CD4-positive, alpha-beta T cell treated with Interleukin-1 beta for 1 hour (primary cell): ENCODE measurements at regions not wholly inside any gene's neighbourhood (a gene's known extent, or its start where the extent isn't known, plus 50 kb on each side); places are given as distances from the start of the nearest gene placed in this dataset.
A peak's percentile ranks its signal among the peaks of the same experiment; 100 is the strongest.
"Not testable (repeated sequence)": the region's sequence is repeated elsewhere in the genome, so short reads cannot be mapped to it uniquely, and the experiment has no call there.

ENCODE experiments used
- DNase-seq, 2 donors: peaks; one replicate each; pipeline ENCODE4 v3.0.0-alpha.2; 2020 to 2022

GRCh38 chrX:13179100-13179499 is 134.7 kb upstream of the FAM9C start:
- DNase-seq = no peak

- no peak for DNase-seq
Observed at GRCh38 chrX:13177921-13178566, 133.6 kb upstream of the FAM9C start.

- DNase-seq = no peak
Observed at GRCh38 chrX:13175056-13175455, 130.6 kb upstream of the FAM9C start.

GRCh38 chrX:13170966-13171558 is 126.6 kb upstream of the FAM9C start:
- no peak for DNase-seq

GRCh38 chrX:13169684-13170083 is 125.3 kb upstream of the FAM9C start:
- no peak for DNase-seq

- no peak for DNase-seq
Observed at GRCh38 chrX:13168269-13168668, 123.8 kb upstream of the FAM9C start.

- peak in 1 of 2 donors; percentile 10 for DNase-seq
Observed at GRCh38 chrX:13167481-13168231, 123.2 kb upstream of the FAM9C start.

- DNase-seq = no peak
Observed at GRCh38 chrX:13165266-13166189, 121.1 kb upstream of the FAM9C start.

- DNase-seq = no peak
Observed at GRCh38 chrX:13164611-13165010, 120.2 kb upstream of the FAM9C start.

- DNase-seq = no peak
Observed at GRCh38 chrX:13162772-13163410, 118.5 kb upstream of the FAM9C start.

GRCh38 chrX:13159886-13160285 is 115.5 kb upstream of the FAM9C start:
- DNase-seq = no peak

- no peak for DNase-seq
Observed at GRCh38 chrX:13158911-13159310, 114.5 kb upstream of the FAM9C start.

GRCh38 chrX:13155550-13155949 is 111.1 kb upstream of the FAM9C start:
- not testable (repeated sequence) for DNase-seq

- DNase-seq = no peak
Observed at GRCh38 chrX:13153796-13154195, 109.4 kb upstream of the FAM9C start.

- no peak for DNase-seq
Observed at GRCh38 chrX:13152518-13153185, 108.2 kb upstream of the FAM9C start.

- peak; percentile 65 to 76 for DNase-seq
Observed at GRCh38 chrX:13151828-13152517, 107.6 kb upstream of the FAM9C start.

- no peak for DNase-seq
Observed at GRCh38 chrX:13149702-13150350, 105.4 kb upstream of the FAM9C start.

- no peak for DNase-seq
Observed at GRCh38 chrX:13147733-13148132, 103.3 kb upstream of the FAM9C start.

GRCh38 chrX:13147147-13147546 is 102.7 kb upstream of the FAM9C start:
- no peak for DNase-seq

- no peak for DNase-seq
Observed at GRCh38 chrX:13144927-13145655, 100.7 kb upstream of the FAM9C start.
